Uterus (tissue), 3 donors: ENCODE measurements at regions not wholly inside any gene's neighbourhood (a gene's known extent, or its start where the extent isn't known, plus 50 kb on each side); places are given as distances from the start of the nearest gene placed in this dataset.
"Not testable (repeated sequence)": the region's sequence is repeated elsewhere in the genome, so short reads cannot be mapped to it uniquely, and the experiment has no call there.

Experiments
- DNase-seq, 2 donors: peaks; one replicate each; pipeline ENCODE4 v3.0.0-alpha.2; 2019 to 2020
- H3K27ac ChIP-seq, 2 donors: fragments of 200-600 bp; sonication (generic); 1 replicate in 1 of 2; 2 replicates in 1 of 2; pipeline ENCODE4 v1.5.1; 2016 to 2018
- H3K27me3 ChIP-seq, 2 donors: fragments of 200-600 bp; sonication (generic); one replicate each; pipeline ENCODE4 v1.5.1; 2018 to 2019; ENCODE audit warnings: control low read depth in 1 of 2
- H3K36me3 ChIP-seq, 2 donors: fragments of 200-600 bp; sonication (generic); one replicate each; pipeline ENCODE4 v1.5.1; 2019; ENCODE audit warnings: control low read depth in 1 of 2
- H3K4me1 ChIP-seq, 2 donors: fragments of 200-600 bp; sonication (generic); one replicate each; pipeline ENCODE4 v1.5.1; 2018 to 2019; ENCODE audit warnings: control low read depth in 1 of 2
- H3K4me3 ChIP-seq, 2 donors: fragments of 200-600 bp; sonication (generic); 1 replicate in 1 of 2; 2 replicates in 1 of 2; pipeline ENCODE4 v1.5.1; 2018 to 2019; ENCODE audit warnings: mild to moderate bottlenecking in 1 of 2
- H3K9me3 ChIP-seq, 2 donors: fragments of 200-600 bp; sonication (generic); one replicate each; pipeline ENCODE4 v1.5.1; 2019; ENCODE audit warnings: control low read depth in 1 of 2
- POLR2A ChIP-seq, 2 donors: fragments of 450-650 bp; IDR thresholded peaks; one replicate each; pipeline ENCODE4 v1.6.1; 2016; ENCODE audit warnings: antibody characterized with exemption in 2 of 2, mild to moderate bottlenecking in 1 of 2, moderate library complexity in 1 of 2
- intact Hi-C: fragments of 100-400 bp; cut with DNase I; formaldehyde crosslinking; loops from one replicate; pipeline ENCODE4 v1.15.1; 2023; ENCODE audit warnings: low total_unique reads
- TF ChIP-seq, protein P1 (sequence below), 4 experiments: fragments of 200-600 bp in 2 of 4; fragments of 450-650 bp in 2 of 4; sonication (generic) in 2 of 4; IDR thresholded peaks; one replicate each; pipeline ENCODE4 v1.5.1; 2016 to 2019; ENCODE audit warnings: antibody characterized with exemption in 4 of 4, mild to moderate bottlenecking in 2 of 4, moderate library complexity in 1 of 4
- donor health status: DM: yes; HTN: yes; CAD: no.

- Histone ChIP-seq H3K4me3 (no peak overlapping the region), H3K27me3 (no peaks in the 10 kb centered on the region), H3K4me1 (no peaks in the 10 kb centered on the region), H3K36me3 (no peaks in the 10 kb centered on the region), H3K9me3 (no peaks in the 10 kb centered on the region), H3K27ac (no peak overlapping the region)
- intact Hi-C loops: no loop called here
- TF ChIP-seq POLR2A (IDR thresholded peaks at IDR 0.05): no peak
- TF ChIP-seq, protein P1, sequence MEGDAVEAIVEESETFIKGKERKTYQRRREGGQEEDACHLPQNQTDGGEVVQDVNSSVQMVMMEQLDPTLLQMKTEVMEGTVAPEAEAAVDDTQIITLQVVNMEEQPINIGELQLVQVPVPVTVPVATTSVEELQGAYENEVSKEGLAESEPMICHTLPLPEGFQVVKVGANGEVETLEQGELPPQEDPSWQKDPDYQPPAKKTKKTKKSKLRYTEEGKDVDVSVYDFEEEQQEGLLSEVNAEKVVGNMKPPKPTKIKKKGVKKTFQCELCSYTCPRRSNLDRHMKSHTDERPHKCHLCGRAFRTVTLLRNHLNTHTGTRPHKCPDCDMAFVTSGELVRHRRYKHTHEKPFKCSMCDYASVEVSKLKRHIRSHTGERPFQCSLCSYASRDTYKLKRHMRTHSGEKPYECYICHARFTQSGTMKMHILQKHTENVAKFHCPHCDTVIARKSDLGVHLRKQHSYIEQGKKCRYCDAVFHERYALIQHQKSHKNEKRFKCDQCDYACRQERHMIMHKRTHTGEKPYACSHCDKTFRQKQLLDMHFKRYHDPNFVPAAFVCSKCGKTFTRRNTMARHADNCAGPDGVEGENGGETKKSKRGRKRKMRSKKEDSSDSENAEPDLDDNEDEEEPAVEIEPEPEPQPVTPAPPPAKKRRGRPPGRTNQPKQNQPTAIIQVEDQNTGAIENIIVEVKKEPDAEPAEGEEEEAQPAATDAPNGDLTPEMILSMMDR (IDR thresholded peaks at IDR 0.05): no peak
- no peak for DNase-seq
Measured at GRCh38 chr4:160570271-160570670, 1467.4 kb downstream of the RAPGEF2 start.

GRCh38 chr4:160574272-160574671 is 1471.4 kb downstream of the RAPGEF2 start:
- H3K4me3 ChIP-seq, intact Hi-C loops, H3K4me1 ChIP-seq, H3K27me3 ChIP-seq, H3K36me3 ChIP-seq, H3K9me3 ChIP-seq, DNase-seq, H3K27ac ChIP-seq: not testable (repeated sequence)

GRCh38 chr4:160580581-160580980 is 1477.7 kb downstream of the RAPGEF2 start:
- Histone ChIP-seq H3K4me3 (no peak overlapping the region), H3K36me3 (no peaks in the 10 kb centered on the region), H3K9me3 (no peaks in the 10 kb centered on the region), H3K4me1 (no peaks in the 10 kb centered on the region), H3K27me3 (no peaks in the 10 kb centered on the region), H3K27ac (no peak overlapping the region)
- no peak for DNase-seq
- no peak for TF ChIP-seq POLR2A (IDR thresholded peaks at IDR 0.05)
- TF ChIP-seq, protein P1 (IDR thresholded peaks at IDR 0.05): no peak
- intact Hi-C loops: no loop called here

- intact Hi-C loops: no loop called here
- Histone ChIP-seq H3K27ac (no peak overlapping the region), H3K9me3 (no peaks in the 10 kb centered on the region), H3K4me3 (no peak overlapping the region), H3K4me1 (no peaks in the 10 kb centered on the region), H3K27me3 (no peaks in the 10 kb centered on the region), H3K36me3 (no peaks in the 10 kb centered on the region)
- TF ChIP-seq, protein P1 (IDR thresholded peaks at IDR 0.05): no peak
- DNase-seq: no peak
Measured at GRCh38 chr4:160592258-160592657, 1489.4 kb downstream of the RAPGEF2 start.

DNA sequence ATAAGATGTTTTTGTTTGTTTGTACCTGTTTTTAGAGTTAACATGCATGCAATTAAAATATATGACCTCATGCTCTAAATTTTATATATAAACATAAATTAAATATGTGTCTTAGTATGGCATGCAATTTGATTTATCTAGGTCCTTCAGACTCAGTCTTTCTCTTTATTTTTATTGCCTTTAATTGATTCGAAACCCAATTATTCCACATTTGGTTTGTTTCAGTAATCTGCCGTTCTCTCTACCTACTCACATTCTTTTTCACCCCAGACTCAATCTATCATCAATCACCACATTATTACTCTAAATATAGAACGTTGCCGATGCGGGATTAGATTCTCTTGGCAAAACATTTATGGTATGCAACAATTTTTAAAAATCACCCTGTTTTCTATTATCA is 1492.8 kb downstream of the RAPGEF2 start:
- H3K4me1 ChIP-seq: no peaks in the 10 kb centered on the region
- intact Hi-C loops: no loop called here
- no peak for TF ChIP-seq POLR2A (IDR thresholded peaks at IDR 0.05)

GRCh38 chr4:160604541-160604940 is 1501.7 kb downstream of the RAPGEF2 start:
- Histone ChIP-seq H3K27me3 (no peaks in the 10 kb centered on the region), H3K9me3 (no peaks in the 10 kb centered on the region), H3K4me3 (no peak overlapping the region), H3K4me1 (no peaks in the 10 kb centered on the region), H3K27ac (no peak overlapping the region), H3K36me3 (no peaks in the 10 kb centered on the region)
- intact Hi-C loops: no loop called here
- no peak for DNase-seq
- TF ChIP-seq, protein P1 (IDR thresholded peaks at IDR 0.05): no peak
- TF ChIP-seq POLR2A (IDR thresholded peaks at IDR 0.05): no peak

More for the DNA sequence above, 1492.8 kb downstream of the RAPGEF2 start:
- no peak overlapping the region for H3K27ac ChIP-seq
- no peaks in the 10 kb centered on the region for H3K27me3 ChIP-seq
- DNase-seq: no peak
- H3K4me3 ChIP-seq: no peak overlapping the region
- no peaks in the 10 kb centered on the region for H3K36me3 ChIP-seq
- H3K9me3 ChIP-seq: no peaks in the 10 kb centered on the region
